ENCODE measurements at regions not wholly inside any gene's neighbourhood (a gene's known extent, or its start where the extent isn't known, plus 50 kb on each side); places are given as distances from the start of the nearest gene placed in this dataset.

GRCh38 chr18:42606886-42607495 lies 508.5 kb downstream of the RIT2 start:
- H3K27me3 ChIP-seq (ENCODE audit: control insufficient read depth, insufficient read depth, low read length), result no peaks in the 10 kb centered on the region
- H3K4me3 ChIP-seq (ENCODE audit: low read length), result no peak overlapping the region
- no peaks in the 10 kb centered on the region for H3K36me3 ChIP-seq (ENCODE audit: control insufficient read depth, low read depth, low read length)
- H3K9ac ChIP-seq (ENCODE audit: low read length), result no peak overlapping the region
- no peaks in the 10 kb centered on the region for H3K9me3 ChIP-seq (ENCODE audit: control insufficient read depth, low read depth, low read length)
- no peak overlapping the region for H3K27ac ChIP-seq (ENCODE audit: low read length)
- no peaks in the 10 kb centered on the region for H3K4me1 ChIP-seq (ENCODE audit: control insufficient read depth, low read depth, low read length)

- H3K27ac ChIP-seq (ENCODE audit: low read length), result no peak overlapping the region
- H3K36me3 ChIP-seq (ENCODE audit: control insufficient read depth, low read depth, low read length), result no peaks in the 10 kb centered on the region
- no peaks in the 10 kb centered on the region for H3K27me3 ChIP-seq (ENCODE audit: control insufficient read depth, insufficient read depth, low read length)
- H3K9me3 ChIP-seq (ENCODE audit: control insufficient read depth, low read depth, low read length), result no peaks in the 10 kb centered on the region
- no peaks in the 10 kb centered on the region for H3K4me1 ChIP-seq (ENCODE audit: control insufficient read depth, low read depth, low read length)
- no peak overlapping the region for H3K9ac ChIP-seq (ENCODE audit: low read length)
- no peak overlapping the region for H3K4me3 ChIP-seq (ENCODE audit: low read length)
Measured at GRCh38 chr18:42611134-42611533, 504.4 kb downstream of the RIT2 start.

GRCh38 chr18:42614619-42615293 lies 500.7 kb downstream of the RIT2 start:
- Histone ChIP-seq H3K36me3 (ENCODE audit: control insufficient read depth, low read depth, low read length) (no peaks in the 10 kb centered on the region), H3K4me3 (ENCODE audit: low read length) (no peak overlapping the region), H3K9ac (ENCODE audit: low read length) (no peak overlapping the region), H3K4me1 (ENCODE audit: control insufficient read depth, low read depth, low read length) (no peaks in the 10 kb centered on the region), H3K27ac (ENCODE audit: low read length) (no peak overlapping the region), H3K27me3 (ENCODE audit: control insufficient read depth, insufficient read depth, low read length) (no peaks in the 10 kb centered on the region), H3K9me3 (ENCODE audit: control insufficient read depth, low read depth, low read length) (no peaks in the 10 kb centered on the region)

GRCh38 chr18:42617221-42617620 lies 498.3 kb downstream of the RIT2 start:
- no peaks in the 10 kb centered on the region for H3K9me3 ChIP-seq (ENCODE audit: control insufficient read depth, low read depth, low read length)
- no peaks in the 10 kb centered on the region for H3K4me1 ChIP-seq (ENCODE audit: control insufficient read depth, low read depth, low read length)
- H3K9ac ChIP-seq (ENCODE audit: low read length), result no peak overlapping the region
- no peak overlapping the region for H3K27ac ChIP-seq (ENCODE audit: low read length)
- no peaks in the 10 kb centered on the region for H3K36me3 ChIP-seq (ENCODE audit: control insufficient read depth, low read depth, low read length)
- H3K27me3 ChIP-seq (ENCODE audit: control insufficient read depth, insufficient read depth, low read length), result no peaks in the 10 kb centered on the region
- no peak overlapping the region for H3K4me3 ChIP-seq (ENCODE audit: low read length)

GRCh38 chr18:42619771-42620170 lies 495.7 kb downstream of the RIT2 start:
- Histone ChIP-seq H3K4me3 (ENCODE audit: low read length) (no peak overlapping the region), H3K9me3 (ENCODE audit: control insufficient read depth, low read depth, low read length) (no peaks in the 10 kb centered on the region), H3K4me1 (ENCODE audit: control insufficient read depth, low read depth, low read length) (no peaks in the 10 kb centered on the region), H3K27ac (ENCODE audit: low read length) (no peak overlapping the region), H3K27me3 (ENCODE audit: control insufficient read depth, insufficient read depth, low read length) (no peaks in the 10 kb centered on the region), H3K9ac (ENCODE audit: low read length) (no peak overlapping the region), H3K36me3 (ENCODE audit: control insufficient read depth, low read depth, low read length) (no peaks in the 10 kb centered on the region)

GRCh38 chr18:42620657-42621056 lies 494.8 kb downstream of the RIT2 start:
- Histone ChIP-seq H3K27me3 (ENCODE audit: control insufficient read depth, insufficient read depth, low read length) (no peaks in the 10 kb centered on the region), H3K4me1 (ENCODE audit: control insufficient read depth, low read depth, low read length) (no peaks in the 10 kb centered on the region), H3K4me3 (ENCODE audit: low read length) (no peak overlapping the region), H3K9me3 (ENCODE audit: control insufficient read depth, low read depth, low read length) (no peaks in the 10 kb centered on the region), H3K27ac (ENCODE audit: low read length) (no peak overlapping the region), H3K36me3 (ENCODE audit: control insufficient read depth, low read depth, low read length) (no peaks in the 10 kb centered on the region), H3K9ac (ENCODE audit: low read length) (no peak overlapping the region)

GRCh38 chr18:42623935-42624334 lies 491.6 kb downstream of the RIT2 start:
- H3K36me3 ChIP-seq (ENCODE audit: control insufficient read depth, low read depth, low read length), result no peaks in the 10 kb centered on the region
- H3K27me3 ChIP-seq (ENCODE audit: control insufficient read depth, insufficient read depth, low read length), result no peaks in the 10 kb centered on the region
- no peak overlapping the region for H3K4me3 ChIP-seq (ENCODE audit: low read length)
- H3K4me1 ChIP-seq (ENCODE audit: control insufficient read depth, low read depth, low read length), result no peaks in the 10 kb centered on the region
- H3K27ac ChIP-seq (ENCODE audit: low read length), result no peak overlapping the region
- no peaks in the 10 kb centered on the region for H3K9me3 ChIP-seq (ENCODE audit: control insufficient read depth, low read depth, low read length)
- no peak overlapping the region for H3K9ac ChIP-seq (ENCODE audit: low read length)

- Histone ChIP-seq H3K36me3 (ENCODE audit: control insufficient read depth, low read depth, low read length) (no peaks in the 10 kb centered on the region), H3K4me1 (ENCODE audit: control insufficient read depth, low read depth, low read length) (peaks cover 6% of the 10 kb centered on the region), H3K4me3 (ENCODE audit: low read length) (no peak overlapping the region), H3K9ac (ENCODE audit: low read length) (no peak overlapping the region), H3K27ac (ENCODE audit: low read length) (no peak overlapping the region), H3K9me3 (ENCODE audit: control insufficient read depth, low read depth, low read length) (no peaks in the 10 kb centered on the region), H3K27me3 (ENCODE audit: control insufficient read depth, insufficient read depth, low read length) (no peaks in the 10 kb centered on the region)
Measured at GRCh38 chr18:42632801-42633200, 482.7 kb downstream of the RIT2 start.

GRCh38 chr18:42635378-42636048 lies 480.0 kb downstream of the RIT2 start:
- Histone ChIP-seq H3K27ac (ENCODE audit: low read length) (no peak overlapping the region), H3K4me1 (ENCODE audit: control insufficient read depth, low read depth, low read length) (peaks cover 6% of the 10 kb centered on the region), H3K9ac (ENCODE audit: low read length) (no peak overlapping the region), H3K4me3 (ENCODE audit: low read length) (no peak overlapping the region), H3K9me3 (ENCODE audit: control insufficient read depth, low read depth, low read length) (no peaks in the 10 kb centered on the region), H3K27me3 (ENCODE audit: control insufficient read depth, insufficient read depth, low read length) (no peaks in the 10 kb centered on the region), H3K36me3 (ENCODE audit: control insufficient read depth, low read depth, low read length) (no peaks in the 10 kb centered on the region)

- no peak overlapping the region for H3K4me3 ChIP-seq (ENCODE audit: low read length)
- no peaks in the 10 kb centered on the region for H3K36me3 ChIP-seq (ENCODE audit: control insufficient read depth, low read depth, low read length)
- no peak overlapping the region for H3K9ac ChIP-seq (ENCODE audit: low read length)
- H3K27me3 ChIP-seq (ENCODE audit: control insufficient read depth, insufficient read depth, low read length), result no peaks in the 10 kb centered on the region
- no peaks in the 10 kb centered on the region for H3K9me3 ChIP-seq (ENCODE audit: control insufficient read depth, low read depth, low read length)
- no peak overlapping the region for H3K27ac ChIP-seq (ENCODE audit: low read length)
- peaks cover 6% of the 10 kb centered on the region for H3K4me1 ChIP-seq (ENCODE audit: control insufficient read depth, low read depth, low read length)
Measured at GRCh38 chr18:42636309-42636708, 479.2 kb downstream of the RIT2 start.

GRCh38 chr18:42640160-42640559 lies 475.3 kb downstream of the RIT2 start:
- Histone ChIP-seq H3K9me3 (ENCODE audit: control insufficient read depth, low read depth, low read length) (no peaks in the 10 kb centered on the region), H3K9ac (ENCODE audit: low read length) (no peak overlapping the region), H3K27me3 (ENCODE audit: control insufficient read depth, insufficient read depth, low read length) (no peaks in the 10 kb centered on the region), H3K36me3 (ENCODE audit: control insufficient read depth, low read depth, low read length) (no peaks in the 10 kb centered on the region), H3K4me1 (ENCODE audit: control insufficient read depth, low read depth, low read length) (no peaks in the 10 kb centered on the region), H3K27ac (ENCODE audit: low read length) (no peak overlapping the region), H3K4me3 (ENCODE audit: low read length) (no peak overlapping the region)

GRCh38 chr18:42641996-42642395 lies 473.5 kb downstream of the RIT2 start:
- H3K9ac ChIP-seq (ENCODE audit: low read length), result no peak overlapping the region
- no peak overlapping the region for H3K4me3 ChIP-seq (ENCODE audit: low read length)

More at GRCh38 chr18:42641996-42642395, 473.5 kb downstream of the RIT2 start:
- H3K27ac ChIP-seq (ENCODE audit: low read length), result no peak overlapping the region
- no peaks in the 10 kb centered on the region for H3K4me1 ChIP-seq (ENCODE audit: control insufficient read depth, low read depth, low read length)
- no peaks in the 10 kb centered on the region for H3K36me3 ChIP-seq (ENCODE audit: control insufficient read depth, low read depth, low read length)
- H3K9me3 ChIP-seq (ENCODE audit: control insufficient read depth, low read depth, low read length), result no peaks in the 10 kb centered on the region
- no peaks in the 10 kb centered on the region for H3K27me3 ChIP-seq (ENCODE audit: control insufficient read depth, insufficient read depth, low read length)
